ENCODE measurements at regions not wholly inside any gene's neighbourhood (a gene's known extent, or its start where the extent isn't known, plus 50 kb on each side); places are given as distances from the start of the nearest gene placed in this dataset.

DNA sequence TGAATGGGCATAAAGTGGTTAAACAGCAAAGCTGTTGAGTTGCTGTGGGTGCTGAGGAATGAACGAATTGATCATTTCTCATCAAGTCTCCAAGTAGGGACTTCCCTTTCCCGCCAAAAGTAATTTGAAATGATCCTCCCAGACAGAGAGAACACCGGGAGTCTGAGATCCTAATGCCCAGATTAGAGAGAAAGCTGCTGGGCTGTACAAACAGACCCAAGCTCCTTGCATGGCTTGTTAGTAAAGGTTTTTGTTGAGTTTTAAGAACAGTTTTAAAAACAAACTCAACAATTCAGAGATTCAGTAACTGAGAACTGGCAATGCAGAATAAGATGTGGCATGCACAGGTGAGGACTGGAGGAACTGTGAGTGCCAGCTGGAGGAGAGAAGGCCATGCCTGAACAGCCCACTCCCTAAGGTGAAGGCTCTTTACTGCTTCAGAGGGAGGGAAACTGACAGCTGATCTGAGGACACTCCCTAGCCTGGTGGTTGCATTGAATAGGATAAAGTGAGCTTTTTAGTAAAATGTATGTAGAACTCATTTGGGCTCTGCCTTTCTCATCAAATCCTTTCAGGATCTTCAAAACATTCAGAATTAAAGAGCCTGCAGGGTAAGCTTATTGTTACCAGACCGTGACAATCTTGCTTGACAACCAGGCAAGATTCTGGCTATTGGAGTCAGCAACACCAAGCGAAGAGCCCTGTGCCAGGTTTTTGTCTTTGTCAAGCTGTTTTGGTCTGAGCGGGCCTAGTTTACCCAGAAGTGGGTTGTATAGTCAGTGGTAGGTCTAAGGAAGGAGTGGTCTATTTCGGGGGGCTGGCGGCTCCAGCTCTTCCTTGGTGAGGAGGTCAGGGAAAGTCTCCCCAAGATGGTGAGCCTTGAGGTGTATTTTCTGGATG, 63.2 kb upstream of the IGFBP5 start:
- Histone ChIP-seq H2AFZ (ENCODE audit: low read depth, low read length) (no peak overlapping the region), H3K27me3 (ENCODE audit: insufficient read depth, low read length, poor library complexity) (peaks cover 10% of the 10 kb centered on the region), H3K4me2 (ENCODE audit: insufficient read depth, low read length) (no peak overlapping the region), H3K4me3 (ENCODE audit: low read depth in 1 of 2, low read length in 2 of 2) (no peak overlapping the region), H3K27ac (ENCODE audit: low read length) (no peak overlapping the region), H3K36me3 (ENCODE audit: insufficient read depth, low read length) (no peaks in the 10 kb centered on the region), H3K9me3 (ENCODE audit: insufficient read depth, low read length, severe bottlenecking) (no peaks in the 10 kb centered on the region), H3K4me1 (ENCODE audit: insufficient read depth, low read length) (no peaks in the 10 kb centered on the region), H4K20me1 (ENCODE audit: insufficient read depth, low read length) (no peaks in the 10 kb centered on the region), H3K79me2 (ENCODE audit: insufficient read depth, low read length) (no peaks in the 10 kb centered on the region), H3K9ac (ENCODE audit: low read depth, low read length) (no peak overlapping the region)
- DNase-seq (no peak), ATAC-seq (ENCODE audit: insufficient read depth, low read depth) (no peak)
- no peak for TF ChIP-seq EZH2 (IDR thresholded peaks at IDR 0.05; ENCODE audit: borderline replicate concordance, low read depth, low read length, severe bottlenecking)
- TF ChIP-seq, protein P1, sequence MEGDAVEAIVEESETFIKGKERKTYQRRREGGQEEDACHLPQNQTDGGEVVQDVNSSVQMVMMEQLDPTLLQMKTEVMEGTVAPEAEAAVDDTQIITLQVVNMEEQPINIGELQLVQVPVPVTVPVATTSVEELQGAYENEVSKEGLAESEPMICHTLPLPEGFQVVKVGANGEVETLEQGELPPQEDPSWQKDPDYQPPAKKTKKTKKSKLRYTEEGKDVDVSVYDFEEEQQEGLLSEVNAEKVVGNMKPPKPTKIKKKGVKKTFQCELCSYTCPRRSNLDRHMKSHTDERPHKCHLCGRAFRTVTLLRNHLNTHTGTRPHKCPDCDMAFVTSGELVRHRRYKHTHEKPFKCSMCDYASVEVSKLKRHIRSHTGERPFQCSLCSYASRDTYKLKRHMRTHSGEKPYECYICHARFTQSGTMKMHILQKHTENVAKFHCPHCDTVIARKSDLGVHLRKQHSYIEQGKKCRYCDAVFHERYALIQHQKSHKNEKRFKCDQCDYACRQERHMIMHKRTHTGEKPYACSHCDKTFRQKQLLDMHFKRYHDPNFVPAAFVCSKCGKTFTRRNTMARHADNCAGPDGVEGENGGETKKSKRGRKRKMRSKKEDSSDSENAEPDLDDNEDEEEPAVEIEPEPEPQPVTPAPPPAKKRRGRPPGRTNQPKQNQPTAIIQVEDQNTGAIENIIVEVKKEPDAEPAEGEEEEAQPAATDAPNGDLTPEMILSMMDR (IDR thresholded peaks at IDR 0.05; ENCODE audit: borderline replicate concordance, extremely low read depth, low read length, poor library complexity, severe bottlenecking) = no peak

DNA sequence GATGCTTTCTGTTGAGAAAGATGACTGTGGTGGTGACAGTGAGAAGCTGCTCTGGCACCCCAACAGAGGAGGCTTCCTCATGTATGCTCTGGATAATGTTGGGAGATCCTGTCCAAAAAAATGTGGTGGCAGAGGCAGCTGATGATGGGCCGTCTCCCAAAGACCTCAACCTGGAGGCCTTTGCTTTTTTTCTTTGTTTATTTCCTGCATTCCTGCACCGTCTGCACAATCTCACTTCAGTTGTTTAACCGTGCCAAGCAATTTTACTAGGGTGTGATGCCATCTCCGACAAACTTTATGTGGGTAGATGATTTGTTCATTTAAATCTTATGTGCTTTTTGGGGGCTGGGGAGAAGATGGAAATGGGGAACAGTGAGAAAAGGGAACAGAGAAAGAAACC, 62.2 kb upstream of the IGFBP5 start:
- Histone ChIP-seq H3K4me1 (ENCODE audit: insufficient read depth, low read length) (no peaks in the 10 kb centered on the region), H3K36me3 (ENCODE audit: insufficient read depth, low read length) (no peaks in the 10 kb centered on the region), H4K20me1 (ENCODE audit: insufficient read depth, low read length) (no peaks in the 10 kb centered on the region), H3K79me2 (ENCODE audit: insufficient read depth, low read length) (no peaks in the 10 kb centered on the region), H3K4me3 (ENCODE audit: low read depth in 1 of 2, low read length in 2 of 2) (no peak overlapping the region), H2AFZ (ENCODE audit: low read depth, low read length) (no peak overlapping the region), H3K27ac (ENCODE audit: low read length) (no peak overlapping the region), H3K9me3 (ENCODE audit: insufficient read depth, low read length, severe bottlenecking) (no peaks in the 10 kb centered on the region), H3K4me2 (ENCODE audit: insufficient read depth, low read length) (no peak overlapping the region), H3K27me3 (ENCODE audit: insufficient read depth, low read length, poor library complexity) (peaks cover 9% of the 10 kb centered on the region), H3K9ac (ENCODE audit: low read depth, low read length) (no peak overlapping the region)
- TF ChIP-seq EZH2 (IDR thresholded peaks at IDR 0.05; ENCODE audit: borderline replicate concordance, low read depth, low read length, severe bottlenecking) = no peak
- TF ChIP-seq, protein P1 (IDR thresholded peaks at IDR 0.05; ENCODE audit: borderline replicate concordance, extremely low read depth, low read length, poor library complexity, severe bottlenecking) = no peak
- ATAC-seq (ENCODE audit: insufficient read depth, low read depth) (no peak), DNase-seq (no peak)

DNA sequence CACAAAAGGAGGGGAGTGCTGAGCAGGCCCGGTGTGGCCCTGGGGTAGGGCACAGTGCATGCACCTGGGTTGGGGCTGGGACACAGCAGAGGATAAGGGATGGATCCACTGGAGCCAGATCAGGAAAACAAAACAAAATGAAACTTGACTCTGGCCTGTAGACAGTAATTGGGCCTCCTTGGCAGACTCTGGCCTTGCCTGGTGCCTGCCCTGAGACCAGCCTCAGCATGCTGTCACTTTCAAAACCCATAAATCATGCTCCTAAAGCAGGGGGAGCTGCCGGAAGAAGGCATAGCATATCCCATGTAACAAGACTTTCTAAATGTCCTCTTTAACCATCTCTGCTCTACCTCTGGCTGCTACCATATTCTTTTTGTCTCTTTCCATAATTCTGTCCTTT, 61.1 kb upstream of the IGFBP5 start:
- H3K4me3 ChIP-seq (ENCODE audit: low read depth in 1 of 2, low read length in 2 of 2) = no peak overlapping the region
- no peaks in the 10 kb centered on the region for H3K36me3 ChIP-seq (ENCODE audit: insufficient read depth, low read length)
- no peak overlapping the region for H3K9ac ChIP-seq (ENCODE audit: low read depth, low read length)
- H2AFZ ChIP-seq (ENCODE audit: low read depth, low read length) = no peak overlapping the region
- TF ChIP-seq, protein P1 (IDR thresholded peaks at IDR 0.05; ENCODE audit: borderline replicate concordance, extremely low read depth, low read length, poor library complexity, severe bottlenecking) = no peak
- no peak for TF ChIP-seq EZH2 (IDR thresholded peaks at IDR 0.05; ENCODE audit: borderline replicate concordance, low read depth, low read length, severe bottlenecking)
- ATAC-seq (ENCODE audit: insufficient read depth, low read depth) (no peak), DNase-seq (no peak)
- H4K20me1 ChIP-seq (ENCODE audit: insufficient read depth, low read length) = no peaks in the 10 kb centered on the region
- no peak overlapping the region for H3K27ac ChIP-seq (ENCODE audit: low read length)
- no peaks in the 10 kb centered on the region for H3K9me3 ChIP-seq (ENCODE audit: insufficient read depth, low read length, severe bottlenecking)
- no peak overlapping the region for H3K4me2 ChIP-seq (ENCODE audit: insufficient read depth, low read length)
- no peaks in the 10 kb centered on the region for H3K79me2 ChIP-seq (ENCODE audit: insufficient read depth, low read length)
- no peaks in the 10 kb centered on the region for H3K4me1 ChIP-seq (ENCODE audit: insufficient read depth, low read length)
- peaks cover 11% of the 10 kb centered on the region for H3K27me3 ChIP-seq (ENCODE audit: insufficient read depth, low read length, poor library complexity)
